ENCODE measurements at regions not wholly inside any gene's neighbourhood (a gene's known extent, or its start where the extent isn't known, plus 50 kb on each side); places are given as distances from the start of the nearest gene placed in this dataset.

GRCh38 chr4:124504431-124504830 lies 208.1 kb downstream of the ANKRD50 start:
- no peak overlapping the region for H3K27ac ChIP-seq
- H3K36me3 ChIP-seq, result no peaks in the 10 kb centered on the region
- peaks cover 5% of the 10 kb centered on the region for H3K4me1 ChIP-seq
- no peaks in the 10 kb centered on the region for H3K27me3 ChIP-seq (ENCODE audit: low read depth)
- no peak overlapping the region for H3K4me3 ChIP-seq
- H3K9me3 ChIP-seq, result no peaks in the 10 kb centered on the region
- DNase-seq (no peak), ATAC-seq (no peak)
- intact Hi-C loops (cut with DNase I), result no loop called here
- TF ChIP-seq CTCF (IDR thresholded peaks at IDR 0.05), result no peak

- Histone ChIP-seq H3K36me3 (no peaks in the 10 kb centered on the region), H3K4me1 (peaks cover 5% of the 10 kb centered on the region), H3K27ac (no peak overlapping the region), H3K4me3 (no peak overlapping the region), H3K9me3 (no peaks in the 10 kb centered on the region), H3K27me3 (ENCODE audit: low read depth) (no peaks in the 10 kb centered on the region)
- ATAC-seq (no peak), DNase-seq (no peak)
- TF ChIP-seq CTCF (IDR thresholded peaks at IDR 0.05), result no peak
- intact Hi-C loops (cut with DNase I), result no loop called here
Measured at GRCh38 chr4:124505211-124505610, 207.3 kb downstream of the ANKRD50 start.

- Histone ChIP-seq H3K4me3 (no peak overlapping the region), H3K27me3 (ENCODE audit: low read depth) (no peaks in the 10 kb centered on the region), H3K27ac (no peak overlapping the region), H3K36me3 (no peaks in the 10 kb centered on the region), H3K9me3 (no peaks in the 10 kb centered on the region), H3K4me1 (peaks cover 5% of the 10 kb centered on the region)
- ATAC-seq (no peak), DNase-seq (no peak)
- intact Hi-C loops (cut with DNase I), result no loop called here
- no peak for TF ChIP-seq CTCF (IDR thresholded peaks at IDR 0.05)
Measured at GRCh38 chr4:124509151-124509550, 203.4 kb downstream of the ANKRD50 start.

GRCh38 chr4:124514588-124514987 lies 197.9 kb downstream of the ANKRD50 start:
- H3K4me1 ChIP-seq, result no peaks in the 10 kb centered on the region
- H3K36me3 ChIP-seq, result no peaks in the 10 kb centered on the region
- no peak for TF ChIP-seq CTCF (IDR thresholded peaks at IDR 0.05)
- intact Hi-C loops (cut with DNase I), result no loop called here
- H3K27ac ChIP-seq, result no peak overlapping the region
- H3K9me3 ChIP-seq, result no peaks in the 10 kb centered on the region
- no peak for DNase-seq
- no peaks in the 10 kb centered on the region for H3K27me3 ChIP-seq (ENCODE audit: low read depth)
- ATAC-seq, result no peak
- H3K4me3 ChIP-seq, result no peak overlapping the region

GRCh38 chr4:124515591-124515990 lies 196.9 kb downstream of the ANKRD50 start:
- DNase-seq (no peak), ATAC-seq (no peak)
- no peaks in the 10 kb centered on the region for H3K9me3 ChIP-seq
- intact Hi-C loops (cut with DNase I), result no loop called here
- no peaks in the 10 kb centered on the region for H3K4me1 ChIP-seq
- H3K27ac ChIP-seq, result no peak overlapping the region
- no peak overlapping the region for H3K4me3 ChIP-seq
- no peak for TF ChIP-seq CTCF (IDR thresholded peaks at IDR 0.05)
- H3K36me3 ChIP-seq, result no peaks in the 10 kb centered on the region
- no peaks in the 10 kb centered on the region for H3K27me3 ChIP-seq (ENCODE audit: low read depth)

- Histone ChIP-seq H3K9me3 (no peaks in the 10 kb centered on the region), H3K36me3 (no peaks in the 10 kb centered on the region), H3K27ac (no peak overlapping the region), H3K4me1 (no peaks in the 10 kb centered on the region), H3K27me3 (ENCODE audit: low read depth) (no peaks in the 10 kb centered on the region), H3K4me3 (no peak overlapping the region)
- ATAC-seq (no peak), DNase-seq (no peak)
- TF ChIP-seq CTCF (IDR thresholded peaks at IDR 0.05), result no peak
- intact Hi-C loops (cut with DNase I), result no loop called here
Measured at GRCh38 chr4:124519196-124519595, 193.3 kb downstream of the ANKRD50 start.

All from lower lobe of right lung (tissue), 2 donors.